ENCODE measurements at regions not wholly inside any gene's neighbourhood (a gene's known extent, or its start where the extent isn't known, plus 50 kb on each side); places are given as distances from the start of the nearest gene placed in this dataset.

DNA sequence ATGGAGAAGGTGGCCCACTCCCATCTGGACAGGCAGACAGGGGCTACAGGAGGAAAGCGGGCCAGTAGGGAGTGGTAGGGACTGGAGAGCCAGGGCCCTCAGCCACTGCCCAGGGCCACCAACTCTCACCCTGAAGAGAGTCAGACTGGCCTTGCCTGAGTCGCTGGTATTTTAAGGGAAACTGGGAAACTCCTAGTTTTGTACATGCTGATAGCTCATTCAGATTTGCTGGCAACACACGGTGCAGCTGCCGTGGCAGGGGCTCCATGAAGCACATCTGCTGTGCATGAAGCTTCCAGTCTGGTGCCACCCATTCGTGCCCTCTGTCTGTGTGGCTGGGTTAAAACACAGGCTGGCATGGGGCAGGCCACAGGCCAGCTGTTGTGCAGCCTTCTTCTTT is 137.3 kb upstream of the GLI2 start:
- Histone ChIP-seq H3K27ac (ENCODE audit: low read length) (no peak overlapping the region), H3K4me2 (ENCODE audit: insufficient read depth, low read length) (no peak overlapping the region), H3K36me3 (ENCODE audit: insufficient read depth, low read length) (no peaks in the 10 kb centered on the region), H3K27me3 (ENCODE audit: insufficient read depth, low read length, poor library complexity) (no peaks in the 10 kb centered on the region), H3K4me1 (ENCODE audit: insufficient read depth, low read length) (no peaks in the 10 kb centered on the region), H3K9me3 (ENCODE audit: insufficient read depth, low read length, severe bottlenecking) (no peaks in the 10 kb centered on the region), H4K20me1 (ENCODE audit: insufficient read depth, low read length) (no peaks in the 10 kb centered on the region; the same call in 1 of the 2 replicates), H2AFZ (ENCODE audit: low read depth, low read length) (no peak overlapping the region), H3K9ac (ENCODE audit: low read depth, low read length) (no peak overlapping the region), H3K79me2 (ENCODE audit: insufficient read depth, low read length) (no peaks in the 10 kb centered on the region), H3K4me3 (ENCODE audit: low read depth in 1 of 2, low read length in 2 of 2) (no peak overlapping the region)
- TF ChIP-seq EZH2 (IDR thresholded peaks at IDR 0.05; ENCODE audit: borderline replicate concordance, low read depth, low read length, severe bottlenecking), result no peak
- TF ChIP-seq, protein P1, sequence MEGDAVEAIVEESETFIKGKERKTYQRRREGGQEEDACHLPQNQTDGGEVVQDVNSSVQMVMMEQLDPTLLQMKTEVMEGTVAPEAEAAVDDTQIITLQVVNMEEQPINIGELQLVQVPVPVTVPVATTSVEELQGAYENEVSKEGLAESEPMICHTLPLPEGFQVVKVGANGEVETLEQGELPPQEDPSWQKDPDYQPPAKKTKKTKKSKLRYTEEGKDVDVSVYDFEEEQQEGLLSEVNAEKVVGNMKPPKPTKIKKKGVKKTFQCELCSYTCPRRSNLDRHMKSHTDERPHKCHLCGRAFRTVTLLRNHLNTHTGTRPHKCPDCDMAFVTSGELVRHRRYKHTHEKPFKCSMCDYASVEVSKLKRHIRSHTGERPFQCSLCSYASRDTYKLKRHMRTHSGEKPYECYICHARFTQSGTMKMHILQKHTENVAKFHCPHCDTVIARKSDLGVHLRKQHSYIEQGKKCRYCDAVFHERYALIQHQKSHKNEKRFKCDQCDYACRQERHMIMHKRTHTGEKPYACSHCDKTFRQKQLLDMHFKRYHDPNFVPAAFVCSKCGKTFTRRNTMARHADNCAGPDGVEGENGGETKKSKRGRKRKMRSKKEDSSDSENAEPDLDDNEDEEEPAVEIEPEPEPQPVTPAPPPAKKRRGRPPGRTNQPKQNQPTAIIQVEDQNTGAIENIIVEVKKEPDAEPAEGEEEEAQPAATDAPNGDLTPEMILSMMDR (IDR thresholded peaks at IDR 0.05; ENCODE audit: borderline replicate concordance, extremely low read depth, low read length, poor library complexity, severe bottlenecking), result no peak
- ATAC-seq (ENCODE audit: insufficient read depth, low read depth) (no peak), DNase-seq (no peak)

DNA sequence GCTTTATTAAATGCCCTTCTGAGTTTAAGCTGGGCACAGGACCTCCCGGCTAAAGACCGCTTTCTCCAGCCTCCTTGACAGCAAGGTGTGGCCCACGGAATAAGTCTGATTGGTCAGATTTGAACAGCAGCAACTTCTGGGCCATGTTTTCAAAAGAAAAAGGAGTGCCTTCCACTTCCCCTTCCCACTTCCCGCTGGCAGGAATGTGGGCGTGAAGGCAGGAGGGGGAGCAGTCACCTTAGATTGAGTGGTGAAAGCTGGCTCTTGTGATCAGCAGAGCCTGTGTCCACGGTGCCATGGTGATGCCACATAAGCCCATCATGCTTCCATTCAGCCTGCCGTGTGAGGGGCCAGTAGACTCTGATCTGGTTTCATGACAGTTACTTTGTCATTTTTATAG is 136.6 kb upstream of the GLI2 start:
- H4K20me1 ChIP-seq (ENCODE audit: insufficient read depth, low read length), result no peaks in the 10 kb centered on the region; the same call in 1 of the 2 replicates
- H3K36me3 ChIP-seq (ENCODE audit: insufficient read depth, low read length), result no peaks in the 10 kb centered on the region
- no peak for ATAC-seq (ENCODE audit: insufficient read depth, low read depth)
- H3K4me3 ChIP-seq (ENCODE audit: low read depth in 1 of 2, low read length in 2 of 2), result no peak overlapping the region
- no peaks in the 10 kb centered on the region for H3K9me3 ChIP-seq (ENCODE audit: insufficient read depth, low read length, severe bottlenecking)
- TF ChIP-seq EZH2 (IDR thresholded peaks at IDR 0.05; ENCODE audit: borderline replicate concordance, low read depth, low read length, severe bottlenecking), result no peak
- TF ChIP-seq, protein P1 (IDR thresholded peaks at IDR 0.05; ENCODE audit: borderline replicate concordance, extremely low read depth, low read length, poor library complexity, severe bottlenecking), result no peak
- H3K4me2 ChIP-seq (ENCODE audit: insufficient read depth, low read length), result no peak overlapping the region
- H2AFZ ChIP-seq (ENCODE audit: low read depth, low read length), result no peak overlapping the region
- no peak for DNase-seq
- H3K9ac ChIP-seq (ENCODE audit: low read depth, low read length), result no peak overlapping the region
- no peaks in the 10 kb centered on the region for H3K27me3 ChIP-seq (ENCODE audit: insufficient read depth, low read length, poor library complexity)
- H3K27ac ChIP-seq (ENCODE audit: low read length), result no peak overlapping the region
- no peaks in the 10 kb centered on the region for H3K79me2 ChIP-seq (ENCODE audit: insufficient read depth, low read length)
- no peaks in the 10 kb centered on the region for H3K4me1 ChIP-seq (ENCODE audit: insufficient read depth, low read length)

DNA sequence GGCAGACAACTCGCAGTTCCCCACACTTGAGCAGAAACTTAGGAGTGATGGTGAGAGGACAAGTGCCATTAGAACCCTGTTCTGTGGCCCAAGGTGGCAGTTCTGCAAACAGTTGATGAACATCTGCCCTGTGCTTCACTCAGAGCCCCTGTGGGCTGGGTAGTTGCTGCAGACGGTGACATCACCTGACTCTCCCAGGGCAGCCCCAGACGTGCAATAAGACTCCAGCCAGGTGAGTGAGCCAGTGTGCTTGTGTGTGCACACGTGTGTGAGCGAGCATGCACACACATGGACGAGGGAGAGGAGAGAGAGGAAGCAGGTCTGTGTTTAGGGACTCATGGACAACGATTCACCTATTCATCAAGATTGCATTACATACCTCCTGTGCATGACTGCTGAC is 136.0 kb upstream of the GLI2 start:
- Histone ChIP-seq H3K4me1 (ENCODE audit: insufficient read depth, low read length) (no peaks in the 10 kb centered on the region), H3K27ac (ENCODE audit: low read length) (no peak overlapping the region), H3K79me2 (ENCODE audit: insufficient read depth, low read length) (no peaks in the 10 kb centered on the region), H3K4me3 (ENCODE audit: low read depth in 1 of 2, low read length in 2 of 2) (no peak overlapping the region), H3K9ac (ENCODE audit: low read depth, low read length) (no peak overlapping the region), H2AFZ (ENCODE audit: low read depth, low read length) (no peak overlapping the region), H3K36me3 (ENCODE audit: insufficient read depth, low read length) (no peaks in the 10 kb centered on the region), H3K4me2 (ENCODE audit: insufficient read depth, low read length) (no peak overlapping the region), H4K20me1 (ENCODE audit: insufficient read depth, low read length) (no peaks in the 10 kb centered on the region; the same call in 1 of the 2 replicates), H3K27me3 (ENCODE audit: insufficient read depth, low read length, poor library complexity) (no peaks in the 10 kb centered on the region), H3K9me3 (ENCODE audit: insufficient read depth, low read length, severe bottlenecking) (no peaks in the 10 kb centered on the region)
- DNase-seq, result no peak
- TF ChIP-seq EZH2 (IDR thresholded peaks at IDR 0.05; ENCODE audit: borderline replicate concordance, low read depth, low read length, severe bottlenecking), result no peak
- TF ChIP-seq, protein P1 (IDR thresholded peaks at IDR 0.05; ENCODE audit: borderline replicate concordance, extremely low read depth, low read length, poor library complexity, severe bottlenecking), result no peak
- ATAC-seq (ENCODE audit: insufficient read depth, low read depth), result no peak

DNA sequence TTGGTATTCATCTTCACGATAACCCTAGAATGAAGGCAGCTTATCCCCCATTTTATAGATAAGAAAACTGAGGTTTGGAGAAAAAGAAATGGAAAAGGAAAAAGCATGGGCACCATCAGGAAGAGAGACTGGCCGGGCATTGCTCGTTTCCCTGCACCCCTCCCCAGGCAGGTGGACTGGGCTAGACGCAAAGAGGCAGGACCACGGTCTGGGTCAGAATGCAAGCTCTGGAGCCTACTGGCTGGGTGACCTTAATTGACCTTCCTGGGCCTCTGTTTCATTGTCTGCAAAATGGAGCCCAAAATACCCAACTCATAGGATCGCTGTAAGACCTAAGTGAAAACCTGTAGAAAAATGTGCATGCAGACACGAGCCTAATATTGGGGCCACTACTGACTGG is 135.3 kb upstream of the GLI2 start:
- Histone ChIP-seq H3K36me3 (ENCODE audit: insufficient read depth, low read length) (no peaks in the 10 kb centered on the region), H3K9ac (ENCODE audit: low read depth, low read length) (no peak overlapping the region), H3K4me3 (ENCODE audit: low read depth in 1 of 2, low read length in 2 of 2) (no peak overlapping the region), H3K79me2 (ENCODE audit: insufficient read depth, low read length) (no peaks in the 10 kb centered on the region), H4K20me1 (ENCODE audit: insufficient read depth, low read length) (no peaks in the 10 kb centered on the region; the same call in 1 of the 2 replicates), H3K27me3 (ENCODE audit: insufficient read depth, low read length, poor library complexity) (no peaks in the 10 kb centered on the region), H3K4me1 (ENCODE audit: insufficient read depth, low read length) (no peaks in the 10 kb centered on the region), H3K27ac (ENCODE audit: low read length) (no peak overlapping the region), H2AFZ (ENCODE audit: low read depth, low read length) (no peak overlapping the region), H3K4me2 (ENCODE audit: insufficient read depth, low read length) (no peak overlapping the region), H3K9me3 (ENCODE audit: insufficient read depth, low read length, severe bottlenecking) (no peaks in the 10 kb centered on the region)
- TF ChIP-seq, protein P1 (IDR thresholded peaks at IDR 0.05; ENCODE audit: borderline replicate concordance, extremely low read depth, low read length, poor library complexity, severe bottlenecking), result no peak
- no peak for TF ChIP-seq EZH2 (IDR thresholded peaks at IDR 0.05; ENCODE audit: borderline replicate concordance, low read depth, low read length, severe bottlenecking)
- DNase-seq, result no peak
- no peak for ATAC-seq (ENCODE audit: insufficient read depth, low read depth)
